A673 (cell line): ENCODE measurements at regions not wholly inside any gene's neighbourhood (a gene's known extent, or its start where the extent isn't known, plus 50 kb on each side); places are given as distances from the start of the nearest gene placed in this dataset.

Experiments used
- CTCF ChIP-seq: fragments of 300-800, 200-600 bp; sonication (generic); conservative IDR thresholded peaks from 2 replicates; pipeline ENCODE4 v1.5.1; 2017; ENCODE audit warnings: low read depth, mild to moderate bottlenecking, antibody characterized with exemption, low read length, moderate library complexity, mixed read lengths
- EZH2 ChIP-seq: fragments of 200-600 bp; sonication (generic); IDR thresholded peaks from 2 replicates; pipeline ENCODE4 v1.6.1; 2017; ENCODE audit warnings: borderline replicate concordance, low read depth, mild to moderate bottlenecking, mixed read lengths, antibody characterized with exemption, low read length; ENCODE audit not compliant: poor library complexity, severe bottlenecking

GRCh38 chr5:157915638-157916037 is 56.7 kb upstream of the CLINT1 start:
- TF ChIP-seq CTCF (no peak), EZH2 (no peak)
